OCI-LY7 (cell line): ENCODE measurements at regions not wholly inside any gene's neighbourhood (a gene's known extent, or its start where the extent isn't known, plus 50 kb on each side); places are given as distances from the start of the nearest gene placed in this dataset.

ENCODE experiments used
- BruUV-seq: library from RNA; stranded (reverse); fragments of 400-500 nt; replicated peaks from 2 replicates; lab custom pipeline; 2021; lab: Mats Ljungman, UMichigan
- CTCF ChIA-PET: fragments of 300-600 bp; sonication (Branson Sonifier 250); formaldehyde crosslinking; loops from one replicate; lab custom pipeline; 2022; ENCODE audit warnings: antibody characterized with exemption; ENCODE audit not compliant: unreplicated experiment; lab: Charles Lee
- POLR2A ChIA-PET: fragments of 300-600 bp; sonication (Branson Sonifier 250); formaldehyde crosslinking; loops from one replicate; lab custom pipeline; 2022; ENCODE audit warnings: antibody characterized with exemption; lab: Charles Lee
- DNase-seq: peaks from one replicate; pipeline ENCODE4 v3.0.0-alpha.2; 2015; ENCODE audit warnings: low spot score
- H2AFZ ChIP-seq: fragments of 200-600 bp; sonication (generic), shearing (Covaris generic); 2 replicates; pipeline ENCODE4 v1.6.1; 2014; ENCODE audit warnings: mild to moderate bottlenecking, antibody characterized with exemption, low read length, moderate library complexity
- H3K27ac ChIP-seq: fragments of 200-600 bp; sonication (generic); 2 replicates; pipeline ENCODE4 v1.5.1; 2014; ENCODE audit warnings: mixed run types, low read depth, mild to moderate bottlenecking, moderate library complexity, low read length, inconsistent platforms; ENCODE audit not compliant: poor library complexity, severe bottlenecking
- H3K36me3 ChIP-seq: fragments of 200-600 bp; sonication (generic); 2 replicates; pipeline ENCODE4 v1.6.1; 2014; ENCODE audit warnings: mild to moderate bottlenecking, antibody characterized with exemption, low read length, moderate library complexity, mixed read lengths; ENCODE audit not compliant: insufficient read depth
- H3K4me1 ChIP-seq: fragments of 200-600 bp; sonication (generic); 2 replicates; pipeline ENCODE4 v1.5.1; 2014; ENCODE audit warnings: mild to moderate bottlenecking, low read length; ENCODE audit not compliant: insufficient read depth, poor library complexity, severe bottlenecking
- H3K4me2 ChIP-seq: fragments of 200-600 bp; sonication (generic); 2 replicates; pipeline ENCODE4 v1.6.1; 2014; ENCODE audit warnings: mild to moderate bottlenecking, low read length
- H3K4me3 ChIP-seq: fragments of 200-600 bp; sonication (generic); 2 replicates; pipeline ENCODE4 v1.5.1; 2014; ENCODE audit warnings: mild to moderate bottlenecking, low read depth, low read length; ENCODE audit not compliant: poor library complexity, severe bottlenecking
- H3K79me2 ChIP-seq: fragments of 200-600 bp; sonication (generic); 2 replicates; pipeline ENCODE4 v1.6.1; 2016; ENCODE audit warnings: low read depth, mild to moderate bottlenecking, low read length, moderate library complexity, mixed read lengths; ENCODE audit not compliant: insufficient read depth
- H3K9me2 ChIP-seq: fragments of 200-600 bp; sonication (generic); 2 replicates; pipeline ENCODE4 v1.6.1; 2016; ENCODE audit warnings: mild to moderate bottlenecking, low read length, mixed read lengths; ENCODE audit not compliant: insufficient read depth
- H3K9me3 ChIP-seq: fragments of 200-600 bp; sonication (generic); 2 replicates; pipeline ENCODE4 v1.6.1; 2014; ENCODE audit warnings: mild to moderate bottlenecking, mixed run types, low read length, mixed read lengths
- H4K20me1 ChIP-seq: fragments of 200-600 bp; sonication (generic); 2 replicates; pipeline ENCODE4 v1.6.1; 2014; ENCODE audit warnings: mild to moderate bottlenecking, antibody characterized with exemption, low read length, moderate library complexity, mixed read lengths; ENCODE audit not compliant: insufficient read depth
- CTCF ChIP-seq: fragments of 200-600 bp; sonication (generic); conservative IDR thresholded peaks from 2 replicates; pipeline ENCODE4 v1.5.1; 2014; ENCODE audit warnings: mild to moderate bottlenecking, antibody characterized with exemption, low read length, moderate library complexity, mixed read lengths
- EZH2phosphoT487 ChIP-seq: fragments of 200-600 bp; sonication (generic); IDR thresholded peaks from 2 replicates; pipeline ENCODE4 v1.6.1; 2018; ENCODE audit warnings: low read depth, borderline replicate concordance, mild to moderate bottlenecking, mixed run types, antibody characterized with exemption, low read length, moderate library complexity, mixed read lengths
- intact Hi-C: fragments of 100-400 bp; cut with micrococcal nuclease; formaldehyde crosslinking; loops from one replicate; pipeline ENCODE4 v1.10.0; 2022; ENCODE audit not compliant: unreplicated experiment

- Histone ChIP-seq H3K36me3 (no peaks in the 10 kb centered on the region; the same call in 1 of the 2 replicates), H2AFZ (peak overlapping the region; percentile 91), H3K27ac (peak overlapping the region; percentile 61), H3K4me3 (peak overlapping the region; percentile 44), H3K79me2 (no peaks in the 10 kb centered on the region), H3K9me3 (peaks cover 8% of the 10 kb centered on the region; the same call in 1 of the 2 replicates), H3K9me2 (no peaks in the 10 kb centered on the region), H3K4me2 (peak overlapping the region; percentile 69), H3K4me1 (peaks cover 48% of the 10 kb centered on the region), H4K20me1 (no peaks in the 10 kb centered on the region)
- POLR2A ChIA-PET = interaction anchor here (0.5 to 0.8 kb wide), 2 partner anchors 194 to 468 kb away, joined by 3 read pairs; no protein-coding TSS in a partner anchor
- TF ChIP-seq EZH2phosphoT487 (no peak), CTCF (no peak)
- CTCF ChIA-PET = no interaction called here
- no TSS peak for BruUV-seq
- intact Hi-C loops = loop anchor here (1.0 to 5.0 kb wide), 3 partner anchors 136 to 801 kb away; no protein-coding TSS in a partner anchor
- DNase-seq = peak; percentile 89
Measured at GRCh38 chr2:7430869-7431641, 513.8 kb downstream of the RNF144A start.

- POLR2A ChIA-PET = interaction anchor here (0.7 to 0.8 kb wide), 2 partner anchors 127 to 859 kb away, joined by 3 read pairs; no protein-coding TSS in a partner anchor
- no peaks in the 10 kb centered on the region for H3K79me2 ChIP-seq
- no peak overlapping the region for H3K27ac ChIP-seq
- H3K4me2 ChIP-seq = no peak overlapping the region
- no TSS peak for BruUV-seq
- no peak overlapping the region for H2AFZ ChIP-seq
- intact Hi-C loops = loop anchor here (5.0 kb wide), 1 partner anchor 800 kb away; no protein-coding TSS in a partner anchor
- TF ChIP-seq CTCF (no peak), EZH2phosphoT487 (no peak)
- peaks cover 8% of the 10 kb centered on the region; the same call in 1 of the 2 replicates for H3K9me3 ChIP-seq
- no peaks in the 10 kb centered on the region for H4K20me1 ChIP-seq
- H3K9me2 ChIP-seq = no peaks in the 10 kb centered on the region
- no peak overlapping the region for H3K4me3 ChIP-seq
- CTCF ChIA-PET = no interaction called here
- no peak for DNase-seq
- peaks cover 50% of the 10 kb centered on the region for H3K4me1 ChIP-seq
- H3K36me3 ChIP-seq = no peaks in the 10 kb centered on the region; the same call in 1 of the 2 replicates
Measured at GRCh38 chr2:7432436-7432835, 515.2 kb downstream of the RNF144A start.
